Lower leg skin (tissue), 4 donors: ENCODE measurements at regions not wholly inside any gene's neighbourhood (a gene's known extent, or its start where the extent isn't known, plus 50 kb on each side); places are given as distances from the start of the nearest gene placed in this dataset.

ENCODE experiments used
- DNase-seq, 2 donors: peaks; one replicate each; pipeline ENCODE4 v3.0.0-alpha.2; 2019; ENCODE audit warnings: low spot score in 2 of 2
- H3K4me3 ChIP-seq: fragments of 200-600 bp; sonication (generic); 2 replicates; pipeline ENCODE4 v1.5.1; 2017; ENCODE audit warnings: mild to moderate bottlenecking, low read depth; ENCODE audit not compliant: poor library complexity, severe bottlenecking
- CTCF ChIP-seq, 3 donors: fragments of 450-650 bp; IDR thresholded peaks; one replicate each; pipeline ENCODE4 v1.5.1; 2016; ENCODE audit warnings: antibody characterized with exemption in 3 of 3, mild to moderate bottlenecking in 3 of 3, moderate library complexity in 2 of 3
- POLR2A ChIP-seq, 2 donors: fragments of 450-650 bp; IDR thresholded peaks; one replicate each; pipeline ENCODE4 v1.6.1; 2016 to 2017; ENCODE audit warnings: antibody characterized with exemption in 2 of 2, mild to moderate bottlenecking in 1 of 2, moderate library complexity in 1 of 2
- WGBS, 2 donors: methylation state at CpG; one replicate each; pipeline ENCODE4 v1.1.5; 2018; 5-methylcytosine and 5-hydroxymethylcytosine counted together
- intact Hi-C: fragments of 100-400 bp; cut with DNase I; formaldehyde crosslinking; loops from one replicate; pipeline ENCODE4 v1.15.0; 2023; ENCODE audit warnings: low total_unique reads

- intact Hi-C loops: no loop called here
- no peak overlapping the region for H3K4me3 ChIP-seq
- TF ChIP-seq POLR2A (IDR thresholded peaks at IDR 0.05) (no peak), CTCF (IDR thresholded peaks at IDR 0.05) (no peak)
- DNase-seq: no peak
- WGBS, 2 donors: 47 to 49% methylated on average over 2 of the region's 2 CpGs
Measured at GRCh38 chr3:109899925-109900324, 562.6 kb upstream of the DPPA4 start.

DNA sequence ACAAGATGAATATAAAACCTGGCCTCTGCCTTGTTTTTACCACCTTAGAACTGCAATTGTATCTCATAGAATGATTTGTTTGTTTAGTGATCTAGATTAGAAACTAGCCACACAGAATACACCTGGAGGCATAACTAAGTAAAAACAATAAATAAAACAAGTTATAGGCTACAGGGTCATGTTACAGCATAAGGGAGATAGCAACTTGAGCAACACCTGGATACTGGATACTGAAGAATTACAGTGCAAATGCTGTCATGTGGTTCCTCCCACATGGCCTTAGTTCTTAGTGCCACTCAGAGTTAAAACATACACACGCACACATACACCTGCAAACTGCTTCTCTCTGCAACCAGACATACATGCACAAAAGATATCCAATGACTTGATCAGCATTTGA, 563.4 kb upstream of the DPPA4 start:
- 47 to 61% methylated on average over 1 of the region's 1 CpG for WGBS, 2 donors
- no peak overlapping the region for H3K4me3 ChIP-seq
- TF ChIP-seq POLR2A (IDR thresholded peaks at IDR 0.05) (no peak), CTCF (IDR thresholded peaks at IDR 0.05) (no peak)
- DNase-seq: no peak
- intact Hi-C loops: no loop called here

DNA sequence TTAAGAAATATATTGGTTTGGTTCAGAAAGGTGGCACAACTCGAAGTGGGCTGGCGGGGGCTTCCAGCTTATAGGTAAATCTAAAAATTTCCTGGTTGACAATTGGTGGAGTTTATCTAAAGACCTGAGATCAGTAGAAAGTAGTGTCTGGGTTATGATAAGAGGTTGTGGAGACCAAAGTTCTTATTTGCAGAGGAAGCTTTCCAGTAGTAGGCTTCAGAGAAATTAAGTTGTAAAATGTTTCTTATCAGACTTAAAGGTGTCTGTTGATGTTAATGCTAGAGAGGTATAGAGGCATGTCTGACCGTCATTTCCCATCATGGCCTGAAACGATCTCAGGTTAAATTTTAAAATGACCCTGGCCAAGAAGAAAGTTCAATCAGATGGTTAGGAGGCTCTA, 565.2 kb upstream of the DPPA4 start:
- TF ChIP-seq CTCF (IDR thresholded peaks at IDR 0.05) (no peak), POLR2A (IDR thresholded peaks at IDR 0.05) (no peak)
- no peak overlapping the region for H3K4me3 ChIP-seq
- no peak for DNase-seq
- intact Hi-C loops: no loop called here
- 82 to 85% methylated on average over 4 of the region's 4 CpGs for WGBS, 2 donors

GRCh38 chr3:109903100-109903499, 565.8 kb upstream of the DPPA4 start:
- no peak overlapping the region for H3K4me3 ChIP-seq
- WGBS, 2 donors: 36 to 43% methylated on average over 2 of the region's 2 CpGs
- no peak for TF ChIP-seq POLR2A (IDR thresholded peaks at IDR 0.05)
- no peak for TF ChIP-seq CTCF (IDR thresholded peaks at IDR 0.05)
- DNase-seq: no peak
- intact Hi-C loops: no loop called here

GRCh38 chr3:109910772-109911171, 573.4 kb upstream of the DPPA4 start:
- no peak overlapping the region for H3K4me3 ChIP-seq
- no peak for DNase-seq
- WGBS, 2 donors: 51 to 61% methylated on average over 6 of the region's 6 CpGs

More at GRCh38 chr3:109910772-109911171, 573.4 kb upstream of the DPPA4 start:
- no peak for TF ChIP-seq CTCF (IDR thresholded peaks at IDR 0.05)
- TF ChIP-seq POLR2A (IDR thresholded peaks at IDR 0.05): no peak
- intact Hi-C loops: no loop called here
